GM13977 (cell line): ENCODE measurements at regions not wholly inside any gene's neighbourhood (a gene's known extent, or its start where the extent isn't known, plus 50 kb on each side); places are given as distances from the start of the nearest gene placed in this dataset.
"Not testable (repeated sequence)": the region's sequence is repeated elsewhere in the genome, so short reads cannot be mapped to it uniquely, and the experiment has no call there.

Experiments
- DNase-seq: peaks from one replicate; pipeline ENCODE4 v3.0.0; 2012; ENCODE audit warnings: low spot score
- in situ Hi-C: fragments of 300-500 bp; cut with MboI; formaldehyde crosslinking; loops from one replicate; pipeline ENCODE4 v1.12.0; 2022; ENCODE audit warnings: low sequenced_read_pairs, low pct_unique_long_range_greater_than_20kb, mixed read lengths, inconsistent platforms; ENCODE audit not compliant: unreplicated experiment
- TF ChIP-seq, protein P1 (sequence below): IDR thresholded peaks from 2 replicates; pipeline ENCODE4 v1.5.1; 2012; ENCODE audit warnings: mild to moderate bottlenecking, control low read depth; ENCODE audit not compliant: insufficient read depth; ENCODE audit errors: extremely low read depth, missing control alignments

DNA sequence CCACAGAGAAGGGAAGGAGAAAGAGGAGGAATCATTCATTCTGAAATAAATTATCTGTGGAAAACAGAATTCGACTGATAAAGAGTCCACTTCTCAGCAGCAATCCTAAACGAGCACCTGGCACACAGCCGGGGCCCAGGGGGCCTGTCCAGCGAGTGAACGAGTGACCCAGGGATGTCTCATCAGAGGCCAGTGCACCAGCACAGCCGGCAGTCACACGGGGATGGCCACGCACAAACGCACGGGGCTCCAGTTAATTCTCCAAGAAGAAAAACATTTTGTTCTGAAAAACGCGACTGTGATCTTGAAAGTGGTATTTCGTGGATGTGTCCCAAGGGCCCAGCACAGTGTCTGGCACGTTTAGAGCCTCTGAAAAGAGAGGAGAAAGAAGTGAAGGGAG lies 154.6 kb downstream of the BRD1 start:
- in situ Hi-C loops, result no loop called here
- DNase-seq, result no peak
- TF ChIP-seq, protein P1, sequence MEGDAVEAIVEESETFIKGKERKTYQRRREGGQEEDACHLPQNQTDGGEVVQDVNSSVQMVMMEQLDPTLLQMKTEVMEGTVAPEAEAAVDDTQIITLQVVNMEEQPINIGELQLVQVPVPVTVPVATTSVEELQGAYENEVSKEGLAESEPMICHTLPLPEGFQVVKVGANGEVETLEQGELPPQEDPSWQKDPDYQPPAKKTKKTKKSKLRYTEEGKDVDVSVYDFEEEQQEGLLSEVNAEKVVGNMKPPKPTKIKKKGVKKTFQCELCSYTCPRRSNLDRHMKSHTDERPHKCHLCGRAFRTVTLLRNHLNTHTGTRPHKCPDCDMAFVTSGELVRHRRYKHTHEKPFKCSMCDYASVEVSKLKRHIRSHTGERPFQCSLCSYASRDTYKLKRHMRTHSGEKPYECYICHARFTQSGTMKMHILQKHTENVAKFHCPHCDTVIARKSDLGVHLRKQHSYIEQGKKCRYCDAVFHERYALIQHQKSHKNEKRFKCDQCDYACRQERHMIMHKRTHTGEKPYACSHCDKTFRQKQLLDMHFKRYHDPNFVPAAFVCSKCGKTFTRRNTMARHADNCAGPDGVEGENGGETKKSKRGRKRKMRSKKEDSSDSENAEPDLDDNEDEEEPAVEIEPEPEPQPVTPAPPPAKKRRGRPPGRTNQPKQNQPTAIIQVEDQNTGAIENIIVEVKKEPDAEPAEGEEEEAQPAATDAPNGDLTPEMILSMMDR, result no peak

DNA sequence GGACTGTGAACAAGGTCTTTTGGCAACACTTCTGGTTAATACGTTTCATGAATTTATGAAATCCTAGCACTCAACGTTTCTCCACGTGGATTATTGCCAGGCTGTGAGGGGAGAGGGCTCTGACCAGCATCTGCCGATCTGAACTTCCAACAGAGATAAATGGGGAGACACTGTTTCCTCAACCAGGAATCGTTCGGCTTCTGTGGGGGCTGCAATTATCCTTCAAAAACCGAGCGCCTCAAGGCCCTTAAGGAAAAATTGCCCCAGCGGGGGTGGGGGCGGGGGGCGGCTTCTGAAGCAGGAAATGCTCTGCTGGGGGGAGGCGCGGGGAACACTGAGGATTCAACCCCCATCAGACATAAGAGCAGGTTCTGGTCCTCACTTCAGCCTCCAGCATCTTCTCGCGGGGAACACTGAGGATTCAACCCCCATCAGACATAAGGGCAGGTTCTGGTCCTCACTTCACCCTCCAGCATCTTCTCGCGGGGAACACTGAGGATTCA lies 155.6 kb downstream of the BRD1 start:
- TF ChIP-seq, protein P1, result no peak
- no peak for DNase-seq
- in situ Hi-C loops, result no loop called here

DNA sequence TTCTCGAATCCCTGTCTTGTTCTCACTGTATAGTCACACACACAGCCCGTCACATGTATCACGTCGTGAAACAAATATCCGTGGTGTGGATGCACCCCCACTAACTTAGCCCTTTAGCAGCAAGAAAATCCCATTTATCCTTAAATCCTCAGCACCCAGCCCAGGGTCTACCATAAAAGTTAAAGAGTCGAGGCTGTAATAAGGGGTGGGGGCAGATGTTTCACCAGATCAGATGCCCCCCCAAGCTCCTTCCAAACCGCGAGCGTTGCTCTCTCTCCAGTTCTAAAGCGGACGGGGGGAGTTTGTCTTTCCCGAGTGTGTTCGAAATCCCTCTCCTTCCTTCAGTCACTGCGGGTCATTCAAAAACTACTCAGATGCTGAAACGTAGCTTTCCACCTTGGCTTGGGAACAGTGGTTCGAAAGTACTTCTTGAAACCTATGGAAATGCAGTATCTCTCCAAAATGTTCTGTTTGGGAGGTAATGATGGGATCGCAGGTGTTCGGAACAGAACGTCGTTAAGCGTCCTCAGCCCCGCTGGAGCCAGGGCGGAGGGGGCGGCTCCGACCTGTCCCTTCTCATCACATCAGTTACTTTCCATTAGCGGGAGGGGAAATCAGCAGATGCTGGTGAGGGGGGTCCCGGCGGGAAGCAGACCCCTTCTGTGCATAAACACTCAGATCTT lies 156.2 kb downstream of the BRD1 start:
- DNase-seq, result no peak
- in situ Hi-C loops, result no loop called here
- TF ChIP-seq, protein P1, result no peak

DNA sequence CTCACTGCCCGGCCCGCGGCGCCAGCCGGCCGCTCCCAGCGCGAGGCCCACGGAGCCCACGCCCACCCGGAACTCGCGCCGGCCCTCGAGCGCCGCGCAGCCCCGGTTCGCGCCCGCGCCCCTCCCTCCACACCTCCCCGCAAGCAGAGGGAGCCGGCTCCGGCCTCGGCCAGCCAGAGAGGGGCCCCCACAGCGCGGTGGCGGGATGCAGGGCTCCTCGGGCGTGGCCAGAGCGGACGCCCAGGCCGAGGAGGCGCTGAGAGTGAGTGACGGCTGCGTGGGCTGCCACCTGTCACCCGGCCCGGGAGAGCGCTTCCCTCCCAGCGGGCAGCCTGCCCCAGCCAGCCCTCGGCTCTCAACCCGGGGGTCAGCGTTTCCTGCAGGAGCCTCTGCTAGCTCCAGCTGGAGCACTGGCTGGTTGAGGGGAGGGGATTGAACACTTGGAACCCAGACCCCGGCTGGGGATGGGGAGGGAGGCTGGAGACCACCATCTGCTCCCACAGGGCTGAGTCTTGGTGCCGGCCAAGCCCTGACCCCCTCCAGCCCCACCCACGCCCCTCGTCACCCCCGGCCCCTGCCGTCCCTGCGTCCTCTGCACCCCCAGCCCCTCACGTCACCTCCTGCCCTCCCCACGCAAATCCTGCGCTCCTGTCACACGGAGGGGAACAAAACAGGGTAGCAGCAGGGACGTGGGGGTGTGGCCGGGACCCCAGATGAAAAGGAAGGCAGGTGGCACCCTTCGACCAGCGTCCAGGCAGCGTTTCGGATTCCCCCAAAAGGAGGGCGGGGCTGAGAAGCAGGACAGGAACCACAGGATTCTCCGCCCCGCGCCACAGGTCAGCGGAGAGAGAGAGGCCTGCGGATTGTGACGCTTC lies 157.0 kb downstream of the BRD1 start:
- no peak for DNase-seq
- TF ChIP-seq, protein P1, result no peak
- in situ Hi-C loops, result no loop called here

DNA sequence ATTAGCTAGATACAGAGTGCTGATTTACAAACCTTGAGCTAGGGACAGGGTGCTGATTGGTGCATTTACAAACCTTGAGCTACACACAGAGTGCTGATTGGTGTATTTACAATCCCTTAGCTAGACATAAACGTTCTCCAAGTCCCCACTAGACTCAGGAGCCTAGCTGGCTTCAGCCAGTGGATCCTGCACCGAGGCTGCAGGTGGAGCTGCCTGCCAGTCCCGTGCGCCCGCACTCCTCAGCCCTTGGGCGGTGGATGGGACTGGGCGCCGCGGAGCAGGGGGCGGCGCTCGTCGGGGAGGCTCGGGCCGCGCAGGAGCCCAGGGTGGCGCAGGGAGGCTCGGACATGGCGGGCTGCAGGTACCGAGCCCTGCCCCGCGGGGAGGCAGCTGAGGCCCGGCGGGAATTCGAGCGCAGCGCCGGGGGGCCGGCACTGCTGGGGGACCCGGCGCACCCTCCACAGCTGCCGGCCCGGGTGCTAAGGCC lies 157.7 kb downstream of the BRD1 start:
- DNase-seq, in situ Hi-C loops: not testable (repeated sequence)

DNA sequence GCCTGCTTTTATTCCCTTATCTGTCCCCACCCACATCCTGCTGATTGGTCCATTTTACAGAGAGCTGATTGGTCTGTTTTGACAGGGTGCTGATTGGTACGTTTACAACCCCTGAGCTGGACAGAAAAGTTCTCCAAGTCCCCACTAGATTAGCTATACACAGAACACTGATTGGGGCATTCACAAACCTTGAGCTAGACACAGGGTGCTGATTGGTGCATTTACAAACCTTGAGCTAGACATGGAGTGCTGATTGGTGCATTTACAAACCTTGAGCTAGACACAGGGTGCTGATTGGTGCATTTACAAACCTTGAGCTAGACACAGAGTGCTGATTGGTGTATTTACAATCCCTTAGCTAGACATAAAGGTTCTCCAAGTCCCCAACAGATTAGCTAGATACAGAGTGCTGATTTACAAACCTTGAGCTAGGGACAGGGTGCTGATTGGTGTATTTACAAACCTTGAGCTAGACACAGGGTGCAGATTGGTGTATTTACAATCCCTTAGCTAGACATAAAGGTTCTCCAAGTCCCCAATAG lies 158.2 kb downstream of the BRD1 start:
- in situ Hi-C loops, DNase-seq: not testable (repeated sequence)

DNA sequence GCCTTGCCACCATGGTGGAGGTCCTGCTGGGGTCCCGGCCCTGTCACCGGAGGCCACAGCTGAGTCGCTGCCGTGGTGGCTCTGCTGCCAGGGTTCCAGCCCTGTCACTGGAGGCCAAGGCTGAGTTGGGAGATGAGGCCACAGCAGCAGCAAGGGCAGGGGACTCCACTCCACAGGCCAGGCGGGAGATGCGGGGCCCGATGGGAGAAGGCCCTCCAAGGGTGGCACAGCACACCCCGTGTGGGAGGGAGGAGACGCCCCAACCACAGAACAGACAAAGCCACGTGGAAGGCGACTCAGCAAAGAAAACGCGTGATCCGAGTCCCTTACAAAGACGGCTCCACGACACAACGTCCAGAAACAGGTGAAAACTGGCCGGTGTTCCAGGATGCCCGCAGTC lies 159.3 kb downstream of the BRD1 start:
- in situ Hi-C loops, result no loop called here
- TF ChIP-seq, protein P1, result no peak
- DNase-seq, result no peak
